Vagina (tissue), 2 donors: ENCODE measurements at regions not wholly inside any gene's neighbourhood (a gene's known extent, or its start where the extent isn't known, plus 50 kb on each side); places are given as distances from the start of the nearest gene placed in this dataset.

Experiments
- DNase-seq, 2 donors: peaks; one replicate each; pipeline ENCODE4 v3.0.0-alpha.2; 2017; ENCODE audit errors: extremely low spot score in 2 of 2
- H3K27ac ChIP-seq: fragments of 200-600 bp; sonication (generic); one replicate; pipeline ENCODE4 v1.5.1; 2019
- H3K27me3 ChIP-seq: fragments of 200-600 bp; sonication (generic); one replicate; pipeline ENCODE4 v1.5.1; 2019
- H3K36me3 ChIP-seq, 2 donors: fragments of 200-600 bp; sonication (generic); one replicate each; pipeline ENCODE4 v1.5.1; 2017 to 2019
- H3K4me1 ChIP-seq: fragments of 200-600 bp; sonication (generic); one replicate; pipeline ENCODE4 v1.5.1; 2019
- H3K4me3 ChIP-seq, 2 donors: fragments of 200-600 bp; sonication (generic); 1 replicate in 1 of 2; 2 replicates in 1 of 2; pipeline ENCODE4 v1.5.1; 2016 to 2019
- H3K9me3 ChIP-seq: fragments of 200-600 bp; sonication (generic); one replicate; pipeline ENCODE4 v1.5.1; 2019
- CTCF ChIP-seq, 3 experiments: fragments of 450-650 bp in 2 of 3; fragments of 200-600 bp in 1 of 3; sonication (generic) in 1 of 3; IDR thresholded peaks; one replicate each; pipeline ENCODE4 v1.5.1; 2017 to 2019; ENCODE audit warnings: antibody characterized with exemption in 3 of 3, mild to moderate bottlenecking in 2 of 3, moderate library complexity in 2 of 3
- POLR2A ChIP-seq, 2 donors: fragments of 450-650 bp; IDR thresholded peaks; one replicate each; pipeline ENCODE4 v1.6.1; 2017; ENCODE audit warnings: antibody characterized with exemption in 2 of 2, mild to moderate bottlenecking in 2 of 2, moderate library complexity in 2 of 2
- POLR2AphosphoS5 ChIP-seq, 2 donors: sonication (generic); formaldehyde crosslinking; IDR thresholded peaks; one replicate each; pipeline ENCODE4 v1.9.0; 2017; ENCODE audit warnings: antibody characterized with exemption in 2 of 2, mild to moderate bottlenecking in 2 of 2, low read depth in 1 of 2; ENCODE audit not compliant: insufficient read depth in 1 of 2
- intact Hi-C: fragments of 100-400 bp; cut with DNase I; formaldehyde crosslinking; loops from one replicate; pipeline ENCODE4 v1.15.1; 2023

GRCh38 chr1:200310824-200311223 is 99.0 kb downstream of the ZNF281 start:
- Histone ChIP-seq H3K36me3 (no peaks in the 10 kb centered on the region), H3K27me3 (no peaks in the 10 kb centered on the region), H3K4me3 (no peak overlapping the region), H3K27ac (no peak overlapping the region), H3K4me1 (no peaks in the 10 kb centered on the region), H3K9me3 (no peaks in the 10 kb centered on the region)
- TF ChIP-seq POLR2AphosphoS5 (IDR thresholded peaks at IDR 0.05; ENCODE audit: insufficient read depth in 1 of 2, low read depth in 1 of 2) (no peak), POLR2A (IDR thresholded peaks at IDR 0.05) (no peak), CTCF (IDR thresholded peaks at IDR 0.05) (no peak)
- no peak for DNase-seq
- intact Hi-C loops: no loop called here

GRCh38 chr1:200307755-200308066 is 102.1 kb downstream of the ZNF281 start:
- Histone ChIP-seq H3K27me3 (no peaks in the 10 kb centered on the region), H3K4me1 (no peaks in the 10 kb centered on the region), H3K4me3 (no peak overlapping the region), H3K36me3 (no peaks in the 10 kb centered on the region), H3K9me3 (no peaks in the 10 kb centered on the region), H3K27ac (no peak overlapping the region)
- no peak for TF ChIP-seq POLR2A (IDR thresholded peaks at IDR 0.05)
- no peak for TF ChIP-seq POLR2AphosphoS5 (IDR thresholded peaks at IDR 0.05; ENCODE audit: insufficient read depth in 1 of 2, low read depth in 1 of 2)
- TF ChIP-seq CTCF (IDR thresholded peaks at IDR 0.05): no peak
- DNase-seq: no peak
- intact Hi-C loops: no loop called here

DNA sequence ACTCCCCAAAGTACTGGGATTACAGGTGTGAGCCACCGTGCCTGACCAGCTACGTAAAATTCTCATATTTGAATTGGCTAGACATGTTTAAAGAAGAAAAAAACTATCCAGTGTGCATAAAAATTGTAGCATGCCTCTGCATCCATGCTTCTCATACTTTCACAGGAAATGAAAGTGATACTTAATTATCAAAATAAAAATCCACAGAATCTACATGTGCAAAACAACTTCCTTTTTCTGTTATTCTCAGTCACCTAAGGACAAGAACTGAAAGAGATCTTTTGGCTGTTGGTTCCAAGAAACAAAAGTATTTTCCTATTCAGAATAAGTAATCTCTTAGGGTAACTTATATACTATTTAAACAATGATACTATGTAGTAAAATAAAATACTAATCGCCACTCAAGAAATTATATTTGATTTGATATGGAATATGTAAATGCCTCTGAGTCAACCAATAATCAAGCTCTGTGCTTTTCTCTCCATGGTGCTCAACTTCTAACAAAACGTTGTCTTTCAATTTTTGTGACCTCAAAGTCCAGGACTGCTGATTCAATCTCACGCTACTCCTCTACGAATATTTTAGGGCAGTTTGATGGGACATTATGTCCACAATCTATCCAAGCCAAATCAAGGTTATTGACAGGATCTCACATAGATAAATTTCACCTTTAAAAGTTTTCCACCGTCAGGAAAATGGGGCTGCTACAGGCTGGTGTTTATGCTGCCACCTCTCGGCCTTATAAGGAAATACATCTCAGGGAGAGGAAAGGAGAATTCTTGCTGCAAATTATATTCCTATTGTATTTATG is 102.7 kb downstream of the ZNF281 start:
- intact Hi-C loops: no loop called here
- Histone ChIP-seq H3K4me1 (no peaks in the 10 kb centered on the region), H3K36me3 (no peaks in the 10 kb centered on the region), H3K27ac (no peak overlapping the region), H3K9me3 (no peaks in the 10 kb centered on the region), H3K27me3 (no peaks in the 10 kb centered on the region), H3K4me3 (no peak overlapping the region)
- DNase-seq: no peak
- no peak for TF ChIP-seq POLR2A (IDR thresholded peaks at IDR 0.05)
- TF ChIP-seq POLR2AphosphoS5 (IDR thresholded peaks at IDR 0.05; ENCODE audit: insufficient read depth in 1 of 2, low read depth in 1 of 2): no peak
- peak in 2 of 3 experiments; percentile 27 to 72 for TF ChIP-seq CTCF (IDR thresholded peaks at IDR 0.05)

DNA sequence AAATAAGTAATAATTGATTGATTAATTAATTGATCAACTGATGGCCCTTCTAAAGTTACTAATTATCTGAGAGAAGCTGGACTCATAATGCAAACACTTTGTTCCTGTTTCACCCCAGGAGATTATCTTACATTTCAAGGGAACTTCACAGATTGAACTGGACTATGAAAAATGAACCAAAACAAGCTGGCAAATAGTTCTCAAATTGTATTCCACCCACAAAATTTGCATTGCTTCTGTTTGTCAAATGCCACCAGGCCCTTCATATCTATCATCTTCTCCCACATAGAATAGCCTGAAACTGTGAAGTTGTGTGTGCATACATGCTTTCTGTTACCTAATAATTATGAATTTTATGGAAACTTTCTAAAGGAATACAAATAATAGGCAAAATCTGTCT is 104.0 kb downstream of the ZNF281 start:
- Histone ChIP-seq H3K27me3 (no peaks in the 10 kb centered on the region), H3K4me3 (no peak overlapping the region), H3K4me1 (peaks cover 4% of the 10 kb centered on the region), H3K9me3 (no peaks in the 10 kb centered on the region), H3K27ac (no peak overlapping the region), H3K36me3 (no peaks in the 10 kb centered on the region)
- TF ChIP-seq POLR2AphosphoS5 (IDR thresholded peaks at IDR 0.05; ENCODE audit: insufficient read depth in 1 of 2, low read depth in 1 of 2): no peak
- DNase-seq: no peak
- intact Hi-C loops: no loop called here

GRCh38 chr1:200304171-200304570 is 105.7 kb downstream of the ZNF281 start:
- Histone ChIP-seq H3K4me1 (peaks cover 4% of the 10 kb centered on the region), H3K27me3 (no peaks in the 10 kb centered on the region), H3K27ac (no peak overlapping the region), H3K36me3 (no peaks in the 10 kb centered on the region), H3K4me3 (no peak overlapping the region), H3K9me3 (no peaks in the 10 kb centered on the region)
- TF ChIP-seq POLR2AphosphoS5 (IDR thresholded peaks at IDR 0.05; ENCODE audit: insufficient read depth in 1 of 2, low read depth in 1 of 2): no peak
- TF ChIP-seq CTCF (IDR thresholded peaks at IDR 0.05): no peak
- no peak for TF ChIP-seq POLR2A (IDR thresholded peaks at IDR 0.05)
- intact Hi-C loops: no loop called here
- no peak for DNase-seq
